Skeletal muscle satellite cell (primary cell): ENCODE measurements at regions not wholly inside any gene's neighbourhood (a gene's known extent, or its start where the extent isn't known, plus 50 kb on each side); places are given as distances from the start of the nearest gene placed in this dataset.

Source experiments
- H3K27me3 ChIP-seq: 2 replicates; pipeline ENCODE4 v1.7.0; 2013; ENCODE audit warnings: low read length; ENCODE audit not compliant: control insufficient read depth, insufficient read depth
- H3K36me3 ChIP-seq: 2 replicates; pipeline ENCODE4 v1.7.0; 2013; ENCODE audit warnings: mild to moderate bottlenecking, control low read depth, low read length; ENCODE audit not compliant: insufficient read depth
- H3K4me1 ChIP-seq: 2 replicates; pipeline ENCODE4 v1.7.0; 2013; ENCODE audit warnings: low read length; ENCODE audit not compliant: control insufficient read depth, insufficient read depth
- H3K4me2 ChIP-seq: 2 replicates; pipeline ENCODE4 v1.7.0; 2013; ENCODE audit warnings: mild to moderate bottlenecking, low read length
- H3K4me3 ChIP-seq: 2 replicates; pipeline ENCODE4 v1.7.0; 2013; ENCODE audit warnings: low read length
- H3K9ac ChIP-seq: 2 replicates; pipeline ENCODE4 v1.7.0; 2013; ENCODE audit warnings: mild to moderate bottlenecking, low read depth, low read length, moderate library complexity
- H3K9me3 ChIP-seq: replicated peaks from 2 replicates; pipeline ENCODE4 v1.7.0; 2013; ENCODE audit warnings: mild to moderate bottlenecking, control low read depth, low read length

GRCh38 chr5:74319076-74319475 lies 321.5 kb downstream of the ENC1 start:
- Histone ChIP-seq H3K4me3 (no peak overlapping the region), H3K9me3 (no peaks in the 10 kb centered on the region), H3K36me3 (no peaks in the 10 kb centered on the region), H3K9ac (no peak overlapping the region), H3K4me2 (no peak overlapping the region), H3K27me3 (peaks cover 5% of the 10 kb centered on the region), H3K4me1 (peaks cover 18% of the 10 kb centered on the region)

- Histone ChIP-seq H3K4me2 (peak overlapping the region; percentile 50), H3K4me1 (peaks cover 18% of the 10 kb centered on the region), H3K36me3 (no peaks in the 10 kb centered on the region), H3K4me3 (peak overlapping the region; percentile 6), H3K9me3 (no peaks in the 10 kb centered on the region), H3K27me3 (no peaks in the 10 kb centered on the region), H3K9ac (peak overlapping the region; percentile 57)
Observed at GRCh38 chr5:74316064-74316603, 324.4 kb downstream of the ENC1 start.

GRCh38 chr5:74314906-74315305 lies 325.6 kb downstream of the ENC1 start:
- Histone ChIP-seq H3K4me2 (no peak overlapping the region), H3K4me1 (peaks cover 18% of the 10 kb centered on the region), H3K36me3 (no peaks in the 10 kb centered on the region), H3K27me3 (no peaks in the 10 kb centered on the region), H3K9ac (no peak overlapping the region), H3K4me3 (no peak overlapping the region), H3K9me3 (no peaks in the 10 kb centered on the region)

GRCh38 chr5:74313896-74314295 lies 326.6 kb downstream of the ENC1 start:
- no peaks in the 10 kb centered on the region for H3K9me3 ChIP-seq
- no peak overlapping the region for H3K4me2 ChIP-seq
- peaks cover 2% of the 10 kb centered on the region for H3K27me3 ChIP-seq
- no peaks in the 10 kb centered on the region for H3K36me3 ChIP-seq
- H3K4me3 ChIP-seq: no peak overlapping the region
- no peak overlapping the region for H3K9ac ChIP-seq
- H3K4me1 ChIP-seq: peaks cover 18% of the 10 kb centered on the region

GRCh38 chr5:74312746-74313145 lies 327.8 kb downstream of the ENC1 start:
- H3K4me1 ChIP-seq: peaks cover 18% of the 10 kb centered on the region
- no peak overlapping the region for H3K4me2 ChIP-seq
- H3K9ac ChIP-seq: no peak overlapping the region
- H3K4me3 ChIP-seq: no peak overlapping the region
- peaks cover 2% of the 10 kb centered on the region for H3K27me3 ChIP-seq
- no peaks in the 10 kb centered on the region for H3K36me3 ChIP-seq
- H3K9me3 ChIP-seq: no peaks in the 10 kb centered on the region

GRCh38 chr5:74311961-74312360 lies 328.6 kb downstream of the ENC1 start:
- H3K36me3 ChIP-seq: no peaks in the 10 kb centered on the region

GRCh38 chr5:74310997-74311930 lies 329.3 kb downstream of the ENC1 start:
- peaks cover 2% of the 10 kb centered on the region for H3K27me3 ChIP-seq
- H3K9me3 ChIP-seq: no peaks in the 10 kb centered on the region

More at GRCh38 chr5:74311961-74312360, 328.6 kb downstream of the ENC1 start:
- Histone ChIP-seq H3K4me2 (no peak overlapping the region), H3K4me1 (peaks cover 17% of the 10 kb centered on the region), H3K4me3 (no peak overlapping the region), H3K9ac (no peak overlapping the region), H3K9me3 (no peaks in the 10 kb centered on the region), H3K27me3 (peaks cover 2% of the 10 kb centered on the region)

GRCh38 chr5:74310386-74310785 lies 330.1 kb downstream of the ENC1 start:
- H3K4me1 ChIP-seq: peaks cover 1% of the 10 kb centered on the region
- H3K9me3 ChIP-seq: no peaks in the 10 kb centered on the region
- no peak overlapping the region for H3K9ac ChIP-seq
- peaks cover 2% of the 10 kb centered on the region for H3K27me3 ChIP-seq
- H3K4me3 ChIP-seq: no peak overlapping the region
- H3K4me2 ChIP-seq: no peak overlapping the region
- H3K36me3 ChIP-seq: no peaks in the 10 kb centered on the region

More at GRCh38 chr5:74310997-74311930, 329.3 kb downstream of the ENC1 start:
- peaks cover 10% of the 10 kb centered on the region for H3K4me1 ChIP-seq
- no peak overlapping the region for H3K4me3 ChIP-seq
- H3K36me3 ChIP-seq: no peaks in the 10 kb centered on the region
- H3K9ac ChIP-seq: no peak overlapping the region
- no peak overlapping the region for H3K4me2 ChIP-seq

GRCh38 chr5:74309050-74309449 lies 331.5 kb downstream of the ENC1 start:
- no peaks in the 10 kb centered on the region for H3K9me3 ChIP-seq

GRCh38 chr5:74306845-74307244 lies 333.7 kb downstream of the ENC1 start:
- Histone ChIP-seq H3K9me3 (no peaks in the 10 kb centered on the region), H3K27me3 (peaks cover 2% of the 10 kb centered on the region), H3K4me3 (no peak overlapping the region), H3K4me1 (no peaks in the 10 kb centered on the region), H3K4me2 (no peak overlapping the region), H3K9ac (no peak overlapping the region), H3K36me3 (no peaks in the 10 kb centered on the region)

More at GRCh38 chr5:74309050-74309449, 331.5 kb downstream of the ENC1 start:
- Histone ChIP-seq H3K36me3 (no peaks in the 10 kb centered on the region), H3K4me2 (no peak overlapping the region), H3K9ac (no peak overlapping the region), H3K4me1 (no peaks in the 10 kb centered on the region), H3K27me3 (peaks cover 2% of the 10 kb centered on the region), H3K4me3 (no peak overlapping the region)

- H3K9ac ChIP-seq: no peak overlapping the region
- no peaks in the 10 kb centered on the region for H3K4me1 ChIP-seq
- H3K4me2 ChIP-seq: no peak overlapping the region
- no peaks in the 10 kb centered on the region for H3K36me3 ChIP-seq
- no peaks in the 10 kb centered on the region for H3K9me3 ChIP-seq
- H3K4me3 ChIP-seq: no peak overlapping the region
- peaks cover 2% of the 10 kb centered on the region for H3K27me3 ChIP-seq
Observed at GRCh38 chr5:74304536-74304935, 336.0 kb downstream of the ENC1 start.
